ENCODE measurements at regions not wholly inside any gene's neighbourhood (a gene's known extent, or its start where the extent isn't known, plus 50 kb on each side); places are given as distances from the start of the nearest gene placed in this dataset.

DNA sequence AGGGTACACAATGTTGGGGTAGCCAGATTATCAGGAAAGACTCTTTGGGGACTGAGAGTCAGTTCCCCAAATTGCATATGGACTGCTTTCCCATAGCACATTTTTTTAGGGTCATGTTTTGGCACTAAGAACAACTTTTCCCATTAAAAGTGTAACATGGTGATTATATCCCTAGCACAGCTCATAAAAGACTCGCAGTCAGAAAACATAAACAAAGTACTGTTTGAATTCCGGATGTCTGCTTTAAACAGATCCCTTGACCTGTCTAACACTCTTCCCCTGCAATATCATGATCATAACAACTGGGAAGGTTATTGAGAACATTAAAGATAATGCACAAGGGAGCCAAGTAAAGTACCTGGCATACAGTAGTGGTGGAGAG, 262.2 kb downstream of the ASXL3 start:
- ChIA-PET CTCF (interaction anchor here (0.6 to 3.1 kb wide), 49 partner anchors 8 to 965 kb away, joined by 3 to 34 read pairs (median 4); partner anchors contain the start of gene NOL4), POLR2A (no interaction called here)
- Histone ChIP-seq H3K27ac (ENCODE audit: low read depth in 2 of 2, low read length in 1 of 2) (no peak overlapping the region), H3K36me3 (replicated peaks in 1 of 2; ENCODE audit: control insufficient read depth in 1 of 2, insufficient read depth in 2 of 2, low read length in 1 of 2) (no peaks in the 10 kb centered on the region), H3K9me3 (no peaks in the 10 kb centered on the region), H3K4me3 (ENCODE audit: low read depth in 2 of 2, low read length in 1 of 2) (no peak overlapping the region), H3K4me2 (no peak overlapping the region), H3K9me2 (no peaks in the 10 kb centered on the region), H3K79me2 (ENCODE audit: insufficient read depth) (no peaks in the 10 kb centered on the region), H3F3A (replicated peaks; ENCODE audit: insufficient read depth) (no peaks in the 10 kb centered on the region), H3K27me3 (ENCODE audit: insufficient read depth) (no peaks in the 10 kb centered on the region), H4K20me1 (ENCODE audit: insufficient read depth) (no peaks in the 10 kb centered on the region), H2AFZ (ENCODE audit: low read depth) (no peak overlapping the region), H3K9ac (no peak overlapping the region), H3K4me1 (ENCODE audit: control insufficient read depth in 1 of 2, insufficient read depth in 2 of 2, low read depth in 1 of 2, low read length in 1 of 2) (no peaks in the 10 kb centered on the region; a peak in 1 of 4 replicates)
- TF ChIP-seq NFIC (IDR thresholded peaks at IDR 0.05; ENCODE audit: borderline replicate concordance) (no peak), ZBTB33 (IDR thresholded peaks at IDR 0.05; ENCODE audit: borderline replicate concordance, low read depth) (no peak), SMC3 (IDR thresholded peaks at IDR 0.05; ENCODE audit: low read depth, low read length) (no peak), USF1 (IDR thresholded peaks at IDR 0.05; ENCODE audit: borderline replicate concordance, low read depth) (no peak), EZH2phosphoT487 (IDR thresholded peaks at IDR 0.05; ENCODE audit: borderline replicate concordance, low read depth) (no peak), ELF1 (IDR thresholded peaks at IDR 0.05) (no peak), SIN3A (IDR thresholded peaks at IDR 0.05; ENCODE audit: borderline replicate concordance, low read depth, low read length) (no peak), TCF12 (IDR thresholded peaks at IDR 0.05) (no peak), CHD2 (IDR thresholded peaks at IDR 0.05; ENCODE audit: low read length, partially characterized antibody) (no peak), MXI1 (IDR thresholded peaks at IDR 0.05; ENCODE audit: low read depth, low read length) (no peak), TAF1 (IDR thresholded peaks at IDR 0.05; ENCODE audit: borderline replicate concordance, low read depth, low read length) (no peak), GABPA (IDR thresholded peaks at IDR 0.05; ENCODE audit: low read depth) (no peak), RCOR1 (IDR thresholded peaks at IDR 0.05; ENCODE audit: low read length) (no peak), MEF2A (IDR thresholded peaks at IDR 0.05; ENCODE audit: borderline replicate concordance, low read depth) (no peak), GATA2 (CRISPR knock-in tag; IDR thresholded peaks at IDR 0.05) (no peak), POLR2AphosphoS5 (IDR thresholded peaks at IDR 0.05; ENCODE audit: low read depth, low read length) (no peak)
- TF ChIP-seq, protein P1, sequence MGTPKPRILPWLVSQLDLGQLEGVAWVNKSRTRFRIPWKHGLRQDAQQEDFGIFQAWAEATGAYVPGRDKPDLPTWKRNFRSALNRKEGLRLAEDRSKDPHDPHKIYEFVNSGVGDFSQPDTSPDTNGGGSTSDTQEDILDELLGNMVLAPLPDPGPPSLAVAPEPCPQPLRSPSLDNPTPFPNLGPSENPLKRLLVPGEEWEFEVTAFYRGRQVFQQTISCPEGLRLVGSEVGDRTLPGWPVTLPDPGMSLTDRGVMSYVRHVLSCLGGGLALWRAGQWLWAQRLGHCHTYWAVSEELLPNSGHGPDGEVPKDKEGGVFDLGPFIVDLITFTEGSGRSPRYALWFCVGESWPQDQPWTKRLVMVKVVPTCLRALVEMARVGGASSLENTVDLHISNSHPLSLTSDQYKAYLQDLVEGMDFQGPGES (IDR thresholded peaks at IDR 0.05; ENCODE audit: low read depth, low read length), result no peak
- TF ChIP-seq, protein P2, sequence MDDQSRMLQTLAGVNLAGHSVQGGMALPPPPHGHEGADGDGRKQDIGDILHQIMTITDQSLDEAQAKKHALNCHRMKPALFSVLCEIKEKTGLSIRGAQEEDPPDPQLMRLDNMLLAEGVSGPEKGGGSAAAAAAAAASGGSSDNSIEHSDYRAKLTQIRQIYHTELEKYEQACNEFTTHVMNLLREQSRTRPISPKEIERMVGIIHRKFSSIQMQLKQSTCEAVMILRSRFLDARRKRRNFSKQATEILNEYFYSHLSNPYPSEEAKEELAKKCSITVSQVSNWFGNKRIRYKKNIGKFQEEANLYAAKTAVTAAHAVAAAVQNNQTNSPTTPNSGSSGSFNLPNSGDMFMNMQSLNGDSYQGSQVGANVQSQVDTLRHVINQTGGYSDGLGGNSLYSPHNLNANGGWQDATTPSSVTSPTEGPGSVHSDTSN (IDR thresholded peaks at IDR 0.05), result no peak
- WGBS (ENCODE audit: low lambda C conversion rate), result 32% methylated on average over 2 of the region's 2 CpGs
- DNase-seq, result no peak

Measured in SK-N-SH (cell line).